ENCODE measurements at regions not wholly inside any gene's neighbourhood (a gene's known extent, or its start where the extent isn't known, plus 50 kb on each side); places are given as distances from the start of the nearest gene placed in this dataset.
A peak's percentile ranks its signal among the peaks of the same experiment; 100 is the strongest.

DNA sequence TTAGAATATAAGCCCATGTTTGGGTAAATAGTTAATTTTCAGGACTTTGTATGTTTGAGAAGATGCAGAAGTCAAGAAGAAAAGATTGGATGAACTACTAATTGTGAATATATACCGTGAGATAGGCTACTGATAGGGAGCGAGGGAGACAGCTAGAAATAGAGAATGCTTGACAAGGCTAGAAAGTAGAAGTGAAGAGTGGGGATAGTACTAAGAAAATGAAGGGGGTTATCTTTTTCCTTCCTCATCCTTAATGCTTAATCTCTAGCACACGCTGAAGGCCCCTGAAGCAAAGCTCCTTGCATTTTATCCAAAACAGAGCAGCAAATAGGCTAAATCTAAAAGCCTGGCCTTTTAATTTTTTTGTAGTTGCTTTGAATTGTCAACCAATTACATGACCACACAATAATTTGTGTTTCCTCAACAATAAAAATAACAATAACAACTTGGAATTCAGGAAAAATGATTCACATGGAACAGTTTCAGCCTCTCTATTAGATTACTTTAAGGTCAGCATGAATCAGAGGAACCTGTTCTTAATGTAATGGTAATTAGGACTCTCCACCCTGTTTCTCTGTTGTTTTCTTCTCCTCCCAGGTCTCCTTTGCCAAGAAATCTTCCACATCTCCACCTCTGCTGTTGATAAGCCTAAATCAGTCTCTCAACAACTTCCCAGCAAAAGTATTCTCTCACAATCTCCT is 1071.3 kb upstream of the ZEB2 start:
- peaks cover 2% of the 10 kb centered on the region; the same call in 1 of the 2 replicates for H3K4me1 ChIP-seq (ENCODE audit: insufficient read depth, low read length)
- H2BK5ac ChIP-seq (ENCODE audit: insufficient read length, low read length) = no peak overlapping the region
- TF ChIP-seq CTCF (conservative IDR thresholded peaks at IDR 0.05) = no peak

More for the DNA sequence above, 1071.3 kb upstream of the ZEB2 start:
- Histone ChIP-seq H3K4me2 (ENCODE audit: insufficient read depth, insufficient read length, low read length) (no peak overlapping the region), H3K79me1 (ENCODE audit: insufficient read depth, low read depth, low read length, poor library complexity, severe bottlenecking) (no peaks in the 10 kb centered on the region), H3K23ac (ENCODE audit: insufficient read length, low read depth, low read length) (no peak overlapping the region), H2BK12ac (ENCODE audit: insufficient read length, low read depth, low read length) (no peak overlapping the region), H3K9ac (ENCODE audit: extremely low read depth, insufficient read length, low read length) (no peak overlapping the region), H2BK15ac (ENCODE audit: low read depth, low read length) (no peak overlapping the region), H4K20me1 (ENCODE audit: control insufficient read depth, insufficient read depth, insufficient read length) (no peaks in the 10 kb centered on the region), H4K8ac (replicated peaks; ENCODE audit: insufficient read length, low read depth, low read length) (no peak overlapping the region), H3K27ac (ENCODE audit: insufficient read length, low read depth, low read length) (no peak overlapping the region), H3K23me2 (ENCODE audit: insufficient read length, low read depth, low read length, poor library complexity, severe bottlenecking) (no peaks in the 10 kb centered on the region), H3K14ac (ENCODE audit: insufficient read depth, low read length) (no peak overlapping the region), H3K4ac (ENCODE audit: low read depth, low read length) (no peak overlapping the region), H3K9me3 (ENCODE audit: control insufficient read depth, low read depth, low read length) (no peaks in the 10 kb centered on the region), H2AFZ (ENCODE audit: low read length) (no peak overlapping the region), H2BK20ac (ENCODE audit: low read depth, low read length, poor library complexity, severe bottlenecking) (no peak overlapping the region), H4K5ac (ENCODE audit: insufficient read length, low read depth, low read length) (no peak overlapping the region), H2BK120ac (ENCODE audit: low read depth, low read length, poor library complexity, severe bottlenecking) (no peak overlapping the region), H3T11ph (ENCODE audit: low read length) (no peak overlapping the region), H3K79me2 (ENCODE audit: insufficient read depth, low read length) (no peaks in the 10 kb centered on the region), H3K56ac (ENCODE audit: insufficient read length, low read depth, low read length) (no peak overlapping the region), H4K91ac (ENCODE audit: insufficient read length, low read depth, low read length) (no peak overlapping the region), H3K27me3 (ENCODE audit: insufficient read depth, low read length) (no peaks in the 10 kb centered on the region), H2AK5ac (ENCODE audit: insufficient read length, low read length) (no peak overlapping the region), H3K18ac (ENCODE audit: insufficient read length, low read depth, low read length) (no peak overlapping the region)
- H3K4me1 Mint-ChIP-seq = peaks cover 26 to 28% of the 10 kb centered on the region in 2 experiments
- no peaks in the 10 kb centered on the region for H3K27me3 Mint-ChIP-seq (ENCODE audit: low read depth)
- H3K9me3 Mint-ChIP-seq = no peaks in the 10 kb centered on the region
- no peak for DNase-seq
- H3K4me3 Mint-ChIP-seq = no peak overlapping the region
- H3K27ac Mint-ChIP-seq = peak overlapping the region in 2 of 3 experiments; percentile 1 to 29; a peak in 1 of 7 replicates
- WGBS (ENCODE audit: extremely low coverage, insufficient read length, low lambda C conversion rate) = no CpG with 5 or more reads among the region's 3 CpGs
- H3K36me3 Mint-ChIP-seq (ENCODE audit: insufficient read depth in 1 of 3, low read depth in 3 of 3) = no peaks in the 10 kb centered on the region
